NAMALWA (cell line): ENCODE measurements at regions not wholly inside any gene's neighbourhood (a gene's known extent, or its start where the extent isn't known, plus 50 kb on each side); places are given as distances from the start of the nearest gene placed in this dataset.

ENCODE experiments used
- DNase-seq: peaks from one replicate; pipeline ENCODE4 v3.0.0-alpha.2; 2015; ENCODE audit warnings: low spot score

DNA sequence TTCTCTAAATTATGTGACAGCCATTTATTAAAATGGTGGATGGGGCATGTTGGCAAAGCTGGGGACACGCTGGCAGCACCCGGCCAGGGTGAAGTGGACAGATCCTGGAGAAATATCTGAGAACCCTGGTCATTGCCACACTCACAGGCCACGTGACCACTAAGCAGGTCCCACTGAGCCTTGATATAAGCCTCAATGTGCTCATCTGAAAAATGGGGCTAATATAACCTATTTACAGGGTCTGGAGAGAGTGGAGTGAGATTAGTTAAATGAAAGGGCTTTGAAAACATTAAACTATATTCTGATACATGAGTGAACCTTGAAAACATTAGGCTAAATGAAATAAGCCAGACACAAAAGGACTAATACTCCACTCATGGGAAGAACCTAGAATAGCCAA lies 108.9 kb downstream of the RBFOX3 start:
- DNase-seq, result no peak

DNA sequence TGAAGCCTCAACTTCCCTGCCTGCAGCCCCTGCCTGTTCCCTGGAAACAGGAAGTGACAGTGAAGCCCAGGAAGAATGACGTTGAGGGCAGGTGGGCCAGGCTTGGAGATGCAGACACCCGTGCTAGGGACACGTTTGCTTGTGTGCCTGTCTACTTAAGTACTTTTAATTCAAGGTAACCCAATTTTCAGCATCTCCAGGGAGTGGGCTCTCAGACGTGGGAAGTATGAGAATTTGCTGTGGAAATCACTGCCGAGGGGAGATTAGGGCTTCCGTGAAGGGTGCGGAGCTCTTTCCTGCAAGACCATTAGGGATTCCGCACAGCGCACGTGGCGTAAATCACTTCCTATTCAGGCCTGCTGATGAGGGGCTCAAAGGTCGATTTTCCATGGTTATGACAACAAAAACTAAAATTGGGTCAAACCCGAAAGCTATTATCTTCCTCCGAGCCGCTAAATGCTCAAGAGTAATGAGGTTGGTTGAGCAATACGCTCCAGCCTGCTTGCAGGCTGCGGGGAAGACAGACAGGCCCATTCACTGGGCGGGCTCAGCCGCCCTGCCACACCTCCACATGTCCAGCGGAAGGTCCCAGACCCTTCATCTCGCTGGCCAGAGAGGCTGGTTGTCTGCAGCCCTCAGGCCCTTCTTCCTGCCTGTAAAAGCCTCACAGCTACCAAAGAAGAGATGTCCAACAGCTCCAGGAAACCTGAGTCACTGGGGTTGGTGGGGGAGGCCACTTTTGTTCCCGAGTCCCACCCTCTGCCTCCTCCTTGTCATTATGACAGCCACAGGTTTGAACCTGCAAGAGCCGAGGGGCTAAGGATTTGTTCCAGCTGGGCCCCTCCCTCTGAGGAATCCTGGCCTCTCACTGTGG lies 109.9 kb downstream of the RBFOX3 start:
- DNase-seq, result no peak

DNA sequence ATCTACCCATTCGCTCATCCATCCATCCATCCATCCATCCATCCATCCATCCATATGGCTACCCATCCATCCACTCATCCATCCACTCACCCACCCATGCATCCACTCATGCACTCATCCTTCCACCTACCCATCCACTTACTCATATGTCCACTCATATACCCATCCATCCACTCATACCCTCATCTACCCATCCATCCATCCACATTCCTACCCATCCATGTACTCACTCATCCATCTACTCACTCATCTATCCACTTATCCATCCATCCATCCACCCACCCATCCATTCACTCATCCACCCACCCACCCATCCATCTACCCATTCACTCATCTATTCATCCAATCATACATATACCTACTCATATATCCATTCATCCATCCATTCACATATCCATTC lies 112.0 kb downstream of the RBFOX3 start:
- no peak for DNase-seq

DNA sequence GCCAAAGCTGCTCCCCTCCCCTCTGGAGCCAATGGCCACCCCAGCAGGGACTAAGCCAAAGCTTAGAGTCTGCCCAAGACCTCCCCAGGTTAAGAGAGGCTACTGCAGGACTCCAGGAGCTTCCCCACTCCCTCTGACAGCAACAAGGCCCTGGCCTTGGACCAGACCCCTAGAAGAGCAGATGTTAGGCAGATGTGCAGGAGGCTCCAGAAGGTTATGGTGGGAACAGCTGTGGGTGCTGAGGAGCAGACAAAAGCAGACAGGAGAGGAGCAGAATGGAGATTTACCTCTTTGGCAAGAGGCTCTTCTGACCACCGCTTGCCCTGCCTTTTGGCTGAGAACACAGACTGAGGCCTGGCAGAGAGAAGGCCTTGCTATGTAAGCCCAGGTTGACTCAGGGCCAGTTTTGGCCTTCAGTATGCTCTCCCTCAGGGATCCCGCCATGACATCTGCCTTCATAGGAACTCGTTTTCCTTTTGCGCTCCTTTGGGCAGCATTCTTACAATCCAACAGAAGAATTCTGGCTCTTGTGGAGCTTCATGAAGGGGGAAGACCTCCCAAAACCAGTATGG lies 113.0 kb downstream of the RBFOX3 start:
- DNase-seq, result no peak

GRCh38 chr17:79496422-79497005 lies 114.3 kb downstream of the RBFOX3 start:
- no peak for DNase-seq

GRCh38 chr17:79495665-79496064 lies 115.2 kb downstream of the RBFOX3 start:
- DNase-seq, result no peak

DNA sequence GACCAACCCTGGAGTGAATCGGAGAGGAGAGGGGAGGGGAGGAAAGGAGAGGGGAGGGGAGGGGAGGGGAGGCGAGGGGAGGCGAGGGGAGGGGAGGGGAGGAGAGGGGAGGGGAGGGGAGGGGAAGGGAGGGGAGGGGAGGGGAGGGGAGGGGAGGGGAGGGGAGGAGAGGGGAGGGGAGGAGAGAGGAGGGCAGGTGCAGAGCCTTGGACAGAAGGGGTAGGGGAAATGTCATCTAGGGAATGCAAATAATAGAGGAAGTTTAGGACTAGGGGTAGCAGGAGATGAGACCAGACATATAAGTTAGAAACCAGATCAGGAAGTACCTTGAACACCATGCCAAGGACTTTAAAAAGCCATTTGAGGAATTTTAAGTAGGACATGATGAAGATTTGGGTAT lies 119.8 kb downstream of the RBFOX3 start:
- DNase-seq, result no peak

GRCh38 chr17:79490530-79490929 lies 120.3 kb downstream of the RBFOX3 start:
- peak; percentile 11 for DNase-seq

DNA sequence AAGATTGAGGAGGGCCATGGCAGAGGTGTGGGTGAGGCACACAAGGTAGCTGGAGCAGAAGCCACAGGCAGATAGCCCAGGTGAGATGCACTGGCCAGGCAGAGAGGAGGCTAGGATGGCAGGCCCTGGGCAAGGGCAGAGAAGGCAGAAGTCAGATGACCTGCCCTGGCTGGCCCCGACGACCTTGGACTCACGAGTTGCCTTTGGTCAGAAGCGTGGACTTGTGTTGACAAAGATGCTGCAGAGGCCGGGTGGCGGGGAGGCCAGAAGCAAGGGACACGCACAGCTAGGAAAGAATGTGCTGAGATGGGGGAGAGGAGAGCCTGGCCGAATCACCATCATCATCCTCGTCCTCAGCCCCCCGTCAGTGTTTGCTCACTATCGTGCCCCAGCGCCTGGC lies 123.7 kb downstream of the RBFOX3 start:
- DNase-seq, result no peak

GRCh38 chr17:79485991-79486390 lies 124.9 kb downstream of the RBFOX3 start:
- DNase-seq, result no peak

DNA sequence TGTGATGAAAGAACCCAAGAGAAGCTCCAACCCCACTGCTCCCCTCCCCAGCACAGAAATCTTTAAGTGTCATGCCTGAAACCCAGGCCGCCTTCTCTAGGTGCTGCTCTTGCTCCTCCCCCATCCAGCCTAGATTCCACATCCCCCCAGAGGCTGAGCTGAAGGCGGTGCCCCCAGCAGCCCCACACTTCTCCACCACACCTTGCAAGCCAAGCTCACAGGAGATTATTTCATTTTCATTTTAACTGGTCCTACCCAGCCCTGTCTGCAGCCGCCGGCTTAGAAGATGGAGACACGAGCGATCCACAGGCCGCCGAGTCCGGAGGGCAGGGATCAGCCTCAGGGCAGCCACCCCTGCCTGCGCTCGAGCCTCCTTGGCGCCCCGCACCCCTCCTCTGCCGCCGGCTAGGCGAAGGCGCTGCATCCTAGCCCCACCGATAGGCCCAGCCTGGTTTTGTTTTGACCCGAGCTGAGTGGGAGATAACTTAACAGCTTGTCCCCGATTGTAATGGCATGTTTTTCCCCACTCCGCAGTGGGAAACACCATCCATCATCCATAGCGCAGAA lies 125.3 kb downstream of the RBFOX3 start:
- no peak for DNase-seq

DNA sequence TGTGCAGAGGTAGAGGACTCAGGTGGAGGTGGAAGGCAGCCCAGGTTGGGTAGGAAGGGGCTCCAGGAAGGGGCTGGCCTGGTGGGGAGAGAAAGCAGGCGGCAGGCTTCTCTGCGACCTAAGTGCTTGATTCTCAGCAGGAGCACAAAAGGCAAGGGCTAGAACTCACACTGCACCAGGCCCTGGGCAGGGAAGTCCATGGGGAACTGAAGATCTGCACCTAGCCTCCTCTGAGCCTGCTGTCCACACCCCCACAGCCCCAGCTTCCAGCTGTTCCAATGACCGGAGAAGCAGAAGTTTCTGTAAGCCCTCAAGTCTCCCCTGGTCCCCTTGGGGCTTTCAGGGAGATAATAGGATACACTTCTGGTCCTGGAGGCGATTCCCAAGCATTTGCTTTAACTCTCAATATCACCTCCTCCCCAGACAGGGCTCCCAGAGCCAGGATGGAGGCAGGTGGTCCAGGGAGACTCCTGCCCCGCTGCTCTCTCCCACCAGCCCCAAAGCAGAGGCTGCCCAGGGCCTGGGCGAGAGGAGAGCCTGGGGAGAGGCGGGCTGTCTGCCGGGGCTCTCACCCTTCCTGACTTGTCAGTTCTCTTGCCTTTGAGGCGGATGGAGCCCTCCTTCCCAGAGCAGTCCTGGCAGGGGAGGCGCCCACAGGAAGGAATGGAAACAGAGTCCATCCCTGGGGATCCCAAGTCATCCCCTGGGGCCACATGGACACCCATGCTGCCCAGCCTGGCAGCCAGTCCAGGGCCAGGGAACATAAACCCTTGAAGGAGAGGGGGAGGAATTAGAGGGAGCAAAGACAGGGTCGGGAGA lies 126.0 kb downstream of the RBFOX3 start:
- no peak for DNase-seq

DNA sequence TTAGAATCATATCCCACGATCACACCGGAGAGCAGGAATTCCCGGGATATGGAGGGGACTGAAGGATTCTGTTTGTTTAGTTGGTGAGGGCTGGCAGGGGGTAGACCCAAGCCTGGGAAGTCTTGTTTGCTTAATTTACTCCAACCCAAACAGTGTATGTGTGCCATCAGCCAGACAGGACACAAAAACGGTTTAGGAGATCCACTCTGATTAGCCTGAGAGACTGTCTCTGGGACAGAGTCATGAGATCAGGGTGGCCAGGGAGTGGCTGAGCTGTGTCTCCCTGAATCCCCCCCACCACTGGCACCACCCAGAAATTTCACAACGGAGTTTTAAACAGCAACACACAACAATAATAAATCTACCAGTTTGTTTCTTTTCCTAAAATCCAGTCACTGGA lies 127.0 kb downstream of the RBFOX3 start:
- DNase-seq, result no peak

DNA sequence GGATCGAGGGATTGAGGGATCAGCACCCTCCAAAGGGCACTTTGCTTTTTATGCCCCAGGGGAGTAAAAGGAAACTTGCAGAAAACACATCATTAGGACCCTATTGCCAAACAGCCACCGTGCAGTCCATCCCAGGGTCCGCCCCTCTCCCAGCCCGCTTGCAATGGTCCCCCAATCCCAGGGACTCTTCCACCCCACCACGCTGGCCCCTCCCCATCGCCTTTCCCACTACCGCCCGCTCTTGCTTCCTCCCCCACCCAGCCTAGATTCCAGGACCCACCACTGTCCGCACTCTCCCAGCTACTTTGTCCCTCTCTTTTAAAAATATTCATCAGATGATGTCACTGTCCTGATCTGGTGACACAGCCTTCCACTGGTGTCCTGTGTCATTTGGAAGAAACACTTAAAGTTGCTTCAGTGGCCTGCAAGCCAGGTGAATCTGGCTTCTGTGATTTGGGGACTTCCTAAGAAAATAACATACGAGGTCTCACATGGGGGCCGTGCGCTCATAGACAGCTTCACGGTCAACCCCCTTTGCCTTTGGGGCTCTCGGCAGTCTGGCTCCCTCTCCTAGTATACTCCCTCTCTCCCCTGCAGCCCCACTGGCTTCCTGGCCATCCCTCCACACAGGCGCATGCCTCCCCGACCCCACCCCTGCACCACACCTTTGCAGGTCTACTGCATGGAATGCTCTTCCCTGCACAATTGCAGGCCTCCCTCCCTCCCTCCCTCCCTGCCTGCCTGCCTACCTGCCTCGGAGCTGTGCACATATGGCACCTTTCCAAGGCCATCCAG lies 127.9 kb downstream of the RBFOX3 start:
- no peak for DNase-seq

DNA sequence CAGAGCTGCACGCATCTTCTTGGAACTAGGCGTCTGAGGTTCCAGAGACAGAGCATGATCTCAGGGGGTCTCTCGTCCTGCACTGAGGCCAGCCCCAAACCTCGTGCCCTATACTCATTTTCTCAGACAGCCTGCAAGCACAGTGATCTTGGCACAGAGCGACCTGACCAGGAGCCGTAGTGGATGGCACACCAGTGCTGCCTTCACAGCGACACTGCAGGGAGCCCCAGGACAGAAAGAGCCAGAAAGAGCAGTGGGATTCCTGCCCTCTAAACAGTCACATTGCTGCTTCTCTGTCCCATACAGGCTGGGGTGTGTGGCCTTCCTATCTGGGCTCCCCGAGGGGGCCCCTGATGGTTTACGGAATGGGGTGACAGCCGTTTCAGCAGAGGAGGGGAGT lies 131.0 kb downstream of the RBFOX3 start:
- no peak for DNase-seq

DNA sequence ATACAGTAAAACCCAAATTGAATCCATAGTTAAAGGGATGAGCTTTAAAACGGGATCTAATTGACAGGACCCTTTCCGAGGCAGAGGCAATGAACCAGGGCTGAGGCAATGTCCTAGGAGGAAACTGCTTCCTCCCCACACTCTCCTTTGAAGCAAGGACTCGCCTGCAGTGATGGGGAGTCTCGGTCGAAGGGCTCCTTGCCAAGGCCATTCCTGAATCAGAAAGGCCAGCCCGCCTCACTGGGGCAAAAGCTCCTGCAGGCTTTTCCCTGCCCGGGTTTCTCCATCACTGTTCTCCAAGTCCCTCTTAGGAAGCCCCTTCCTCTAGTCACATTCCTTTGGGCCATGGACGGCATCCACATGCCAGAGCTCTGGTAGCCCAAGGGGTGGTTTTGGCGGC lies 132.0 kb downstream of the RBFOX3 start:
- DNase-seq, result no peak

DNA sequence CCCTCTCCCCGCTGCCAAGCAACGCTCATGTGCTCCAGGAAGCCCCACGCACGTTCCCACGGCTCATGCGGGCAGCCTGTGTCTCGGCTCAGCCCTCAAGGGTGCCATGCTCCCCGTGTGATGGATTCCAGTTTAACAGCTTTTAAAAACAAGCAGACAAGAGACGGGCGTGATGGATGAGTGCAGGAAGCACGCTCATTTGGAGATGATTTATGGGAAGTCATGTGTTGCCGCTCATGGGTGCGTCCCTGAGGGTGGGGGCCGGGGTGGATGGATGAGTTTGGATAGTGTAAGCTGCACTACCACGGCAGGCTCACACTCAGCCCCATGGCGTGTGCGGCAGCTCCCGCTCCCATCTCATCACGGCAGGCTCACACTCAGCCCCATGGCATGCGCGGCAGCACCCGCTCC lies 132.8 kb downstream of the RBFOX3 start:
- DNase-seq, result no peak

- DNase-seq, result no peak
Measured at GRCh38 chr17:79476074-79476652, 134.7 kb downstream of the RBFOX3 start.

GRCh38 chr17:79473876-79474440 lies 136.9 kb downstream of the RBFOX3 start:
- DNase-seq, result no peak

GRCh38 chr17:79473111-79473875 lies 137.6 kb downstream of the RBFOX3 start:
- no peak for DNase-seq
